ENCODE measurements at regions not wholly inside any gene's neighbourhood (a gene's known extent, or its start where the extent isn't known, plus 50 kb on each side); places are given as distances from the start of the nearest gene placed in this dataset.
"Not testable (repeated sequence)": the region's sequence is repeated elsewhere in the genome, so short reads cannot be mapped to it uniquely, and the experiment has no call there.

DNA sequence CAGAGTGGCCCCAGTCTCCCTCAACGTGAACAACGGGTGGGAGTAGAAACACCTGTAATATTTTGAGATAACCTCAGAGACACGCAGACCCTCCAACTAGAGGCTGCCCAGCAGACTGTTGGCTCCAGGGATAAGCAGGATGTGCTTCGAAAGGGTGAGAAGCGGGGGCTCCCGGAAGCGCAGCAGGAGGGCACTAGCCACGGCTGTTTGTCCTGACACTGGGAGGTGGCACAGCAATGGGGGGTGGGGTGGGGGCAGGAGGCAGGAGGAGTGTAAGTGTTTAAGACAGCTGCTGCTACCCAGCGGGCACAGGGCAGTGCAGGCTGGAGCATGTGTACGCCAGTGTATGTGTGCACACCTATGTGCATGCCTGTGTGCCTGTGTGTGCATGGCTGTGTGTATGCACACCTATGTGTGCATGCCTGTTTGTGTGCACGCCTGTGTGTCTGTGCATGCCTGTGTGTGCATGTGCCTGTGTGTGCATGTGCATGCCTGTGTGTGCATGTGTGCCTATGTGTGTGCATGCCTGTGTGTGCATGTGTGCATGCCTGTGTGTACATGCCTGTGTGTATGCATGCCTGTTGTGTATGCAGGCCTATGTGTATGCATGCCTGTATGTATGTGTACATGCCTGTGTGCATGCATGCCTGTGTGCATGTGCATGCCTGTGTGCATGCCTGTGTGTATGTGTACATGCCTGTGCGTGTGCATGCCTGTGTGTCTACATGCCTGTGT, 154.7 kb downstream of the SHANK2 start:
- no peak for DNase-seq

DNA sequence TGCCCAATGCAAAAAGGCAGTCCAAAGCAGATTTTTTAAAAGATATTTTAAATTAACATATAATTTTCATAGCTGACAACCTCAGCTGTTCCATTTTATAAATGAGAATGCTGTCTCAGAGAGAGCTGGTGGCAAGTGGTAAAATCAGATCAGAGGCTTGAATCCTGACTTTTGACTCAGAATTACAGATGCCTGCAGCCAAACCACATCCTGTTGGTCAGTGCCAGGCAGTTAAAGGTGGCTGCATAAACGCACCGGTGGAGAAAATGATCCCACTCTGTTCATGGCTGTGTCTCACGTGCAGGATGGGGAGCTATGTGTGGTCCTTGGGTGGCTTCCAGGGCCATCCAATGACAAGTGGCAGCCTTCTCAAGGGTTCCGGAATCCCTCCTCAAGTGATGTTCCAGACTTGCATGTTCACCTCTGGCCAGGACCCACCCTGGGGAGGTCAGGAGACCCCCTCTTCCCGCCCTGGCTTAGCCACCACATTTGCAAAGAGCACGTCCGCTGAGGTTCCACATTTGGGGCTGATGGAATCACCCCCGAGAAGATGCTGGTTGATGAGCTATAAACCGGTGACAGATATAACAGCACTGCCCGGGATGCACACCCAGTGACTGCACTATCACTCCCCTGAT, 155.5 kb downstream of the SHANK2 start:
- no peak for DNase-seq

DNA sequence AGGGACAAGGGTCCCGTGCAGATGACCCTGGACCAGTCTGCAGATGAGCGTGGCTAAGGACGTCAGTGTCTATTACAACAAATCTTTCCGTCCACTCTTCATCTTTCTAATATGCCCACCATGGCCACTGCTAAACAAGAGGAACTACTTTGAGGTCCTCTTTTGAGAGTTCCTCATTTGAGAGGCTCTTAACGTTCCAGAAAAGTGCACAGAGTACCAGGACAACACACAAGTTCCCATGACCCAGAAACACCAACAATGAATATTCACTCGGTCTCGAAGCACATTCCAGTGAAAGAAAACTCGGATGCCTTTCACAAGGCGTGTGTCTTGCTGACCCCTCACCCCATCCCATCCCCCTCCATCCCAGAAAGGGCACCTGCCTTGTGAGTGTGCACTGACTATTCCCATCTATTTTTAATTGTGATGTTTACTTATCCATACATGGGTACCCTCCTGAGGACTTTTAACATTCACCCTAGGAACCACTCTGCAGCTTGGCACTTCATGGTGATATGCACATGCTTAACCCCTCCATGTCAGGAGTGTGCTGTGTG, 157.0 kb downstream of the SHANK2 start:
- no peak for DNase-seq

DNA sequence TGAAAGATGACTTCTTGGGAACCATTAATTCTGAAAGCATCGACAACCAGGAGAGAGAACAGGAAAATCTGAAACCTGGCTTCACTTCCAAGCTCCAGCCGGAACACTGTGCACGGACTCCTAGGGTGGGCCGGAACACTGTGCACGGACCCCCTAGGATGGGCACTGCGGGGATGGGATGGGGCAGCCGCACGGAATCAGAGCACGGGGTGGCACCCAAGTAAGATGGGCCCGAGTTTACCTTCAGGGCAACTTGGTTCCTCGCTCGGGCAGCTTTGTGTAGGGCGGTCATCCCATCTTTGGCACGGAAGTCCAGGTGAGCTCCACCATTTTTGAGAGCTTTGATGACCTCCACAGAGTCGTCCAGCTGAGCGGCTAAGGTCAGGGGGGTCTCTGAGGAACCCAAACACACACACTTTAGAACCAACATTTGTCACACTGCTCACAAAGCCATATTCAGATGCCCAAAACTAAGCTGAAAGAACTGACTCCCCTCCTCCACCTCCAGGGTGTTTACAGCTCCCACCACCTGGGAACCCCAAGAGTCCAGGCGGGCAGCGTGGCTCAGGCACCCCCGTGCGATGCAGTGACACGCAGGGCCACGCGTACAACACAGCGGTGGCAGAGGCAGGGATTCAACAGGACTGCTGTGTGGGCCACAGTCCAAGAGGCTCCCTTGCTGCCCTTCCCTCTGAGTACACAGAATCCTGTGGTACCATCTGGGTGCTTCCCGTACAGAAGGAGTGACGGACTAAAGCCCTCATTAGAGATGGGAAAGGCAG, 157.9 kb downstream of the SHANK2 start:
- no peak for DNase-seq

DNA sequence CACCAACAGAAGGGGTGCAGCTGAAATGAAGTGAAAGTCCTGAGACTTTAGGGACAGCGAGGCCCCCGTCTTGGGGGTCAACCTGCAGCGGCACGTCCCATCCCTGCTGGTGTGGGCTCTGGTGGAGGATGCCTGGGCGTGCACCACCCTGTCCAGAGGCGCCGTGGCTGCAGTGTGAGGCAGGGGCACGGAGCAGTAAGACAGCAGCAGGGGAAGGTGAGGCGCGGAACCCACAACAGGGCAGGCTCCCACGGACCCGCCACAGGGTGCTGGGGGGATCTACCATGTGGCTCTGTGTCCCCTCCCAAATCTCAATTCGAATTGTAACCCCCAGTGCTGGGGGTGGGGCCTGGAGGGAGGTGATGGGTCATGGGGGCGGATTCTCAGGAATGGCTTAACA, 158.6 kb downstream of the SHANK2 start:
- DNase-seq: no peak

DNA sequence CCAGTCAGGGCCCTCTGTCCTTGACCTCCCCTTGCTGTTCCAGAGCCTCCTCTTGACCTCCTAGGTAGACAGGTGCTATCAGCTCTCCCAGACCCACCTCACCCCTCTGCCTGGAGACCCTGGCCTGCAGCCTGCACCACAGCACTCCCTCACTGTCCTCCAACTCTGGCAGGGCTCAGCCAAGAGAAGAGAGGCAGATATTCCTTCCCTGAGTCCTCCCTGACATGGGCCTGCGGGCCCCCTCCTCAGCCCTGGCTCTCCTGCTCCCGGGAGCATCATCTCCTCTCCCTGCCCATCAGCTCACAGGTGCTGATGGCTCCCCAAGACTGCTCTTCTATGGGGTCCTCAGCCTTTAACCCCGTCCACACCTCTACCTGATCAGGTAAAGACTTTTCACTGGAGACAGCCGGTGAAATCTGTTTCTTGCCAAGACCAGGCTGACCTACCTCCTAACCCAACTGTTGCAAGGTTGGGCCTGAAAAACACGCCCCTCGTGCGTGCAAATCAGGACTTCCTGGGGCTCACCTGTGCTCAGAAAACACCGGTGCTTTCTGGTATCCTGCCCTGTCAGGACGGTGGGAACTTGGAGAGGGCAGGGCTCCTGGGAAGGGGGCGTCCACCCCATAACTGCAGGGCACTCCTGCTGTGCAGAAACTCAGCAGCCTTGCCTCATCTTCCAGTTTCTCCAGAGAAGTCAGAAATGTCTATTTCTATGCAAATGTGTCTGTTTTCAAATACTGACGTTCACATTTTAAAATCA, 160.7 kb downstream of the SHANK2 start:
- DNase-seq: no peak

DNA sequence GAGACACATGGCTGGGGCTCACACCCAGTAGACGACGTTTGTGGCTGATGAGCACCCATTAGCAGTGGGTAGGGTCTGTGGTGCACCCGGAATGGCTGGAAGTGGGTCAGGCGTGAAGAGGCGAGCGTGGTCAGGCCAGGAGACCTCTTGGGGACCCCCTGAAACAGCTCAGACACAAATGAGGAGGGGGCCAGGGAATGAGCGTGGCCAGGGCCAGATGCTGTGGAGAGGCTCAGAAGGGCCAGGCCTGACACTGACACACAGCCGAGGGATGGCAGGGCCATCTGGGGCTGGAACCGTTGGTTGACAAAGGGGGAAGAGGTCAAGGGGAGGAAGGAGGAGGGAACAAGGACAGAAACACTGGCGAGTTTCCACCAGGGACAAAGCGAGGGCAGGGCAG, 162.8 kb downstream of the SHANK2 start:
- DNase-seq: no peak

DNA sequence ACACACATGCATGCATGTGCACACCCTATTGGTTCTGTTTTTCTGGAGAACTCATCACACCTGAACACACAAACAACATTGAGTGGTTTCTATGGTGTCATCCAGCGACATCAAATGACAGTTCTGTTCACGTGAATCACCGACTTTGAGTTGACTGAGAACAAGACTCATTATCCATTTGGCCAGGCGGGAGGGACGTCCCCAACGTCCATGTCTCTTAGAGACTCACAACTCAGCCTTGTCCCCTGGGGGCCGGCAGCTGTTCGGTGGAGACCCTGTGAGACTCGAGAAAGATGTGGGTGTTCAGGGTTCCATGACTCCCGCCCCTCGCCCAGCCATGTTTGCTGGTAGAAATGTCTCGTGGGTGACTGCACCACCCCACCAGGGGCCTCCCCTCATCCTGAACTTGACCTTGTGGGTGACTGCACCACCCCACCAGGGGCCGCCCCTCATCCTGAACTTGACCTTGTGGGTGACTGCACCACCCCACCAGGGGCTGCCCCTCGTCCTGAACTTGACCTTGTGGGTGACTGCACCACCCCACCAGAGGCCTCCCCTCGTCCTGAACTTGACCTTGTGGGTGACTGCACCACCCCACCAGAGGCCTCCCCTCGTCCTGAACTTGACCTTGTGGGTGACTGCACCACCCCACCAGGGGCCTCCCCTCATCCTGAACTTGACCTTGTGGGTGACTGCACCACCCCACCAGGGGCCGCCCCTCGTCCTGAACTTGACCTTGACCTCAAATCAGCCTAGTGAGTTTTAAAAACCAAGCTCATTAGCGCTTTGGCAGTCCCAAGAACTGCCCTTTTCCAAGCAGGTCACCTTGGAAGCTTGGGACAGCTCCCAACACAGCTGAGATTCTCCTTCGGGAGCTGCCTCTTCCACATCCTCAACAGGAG, 163.8 kb downstream of the SHANK2 start:
- DNase-seq: not testable (repeated sequence)

DNA sequence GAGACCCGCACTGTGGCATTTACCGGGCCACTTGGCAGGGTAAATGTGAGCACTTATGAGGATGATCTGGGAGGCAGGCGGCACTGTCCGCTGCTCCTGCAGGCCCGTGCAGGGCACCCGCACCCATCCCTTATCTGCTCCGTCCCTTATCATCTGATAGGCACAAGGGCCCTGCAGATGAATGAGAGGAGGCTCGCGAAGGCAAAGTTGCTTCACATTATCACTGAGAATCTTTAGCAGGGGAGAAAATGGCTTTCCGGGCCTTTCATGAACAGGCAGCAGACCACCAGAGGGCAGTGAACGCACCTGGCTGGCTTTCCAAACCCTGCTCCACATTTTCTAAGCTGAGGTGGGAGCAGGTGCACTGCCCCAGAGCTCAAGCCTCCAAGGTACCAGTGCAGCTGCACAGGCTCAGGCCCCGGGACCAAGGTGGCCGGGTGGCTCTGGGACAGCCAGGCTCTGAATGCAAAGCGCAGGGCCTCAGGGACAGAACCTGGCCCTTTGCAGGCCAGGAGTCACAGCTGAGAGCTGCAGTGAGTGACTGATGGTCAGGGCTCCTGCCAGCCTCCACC, 165.6 kb downstream of the SHANK2 start:
- no peak for DNase-seq

DNA sequence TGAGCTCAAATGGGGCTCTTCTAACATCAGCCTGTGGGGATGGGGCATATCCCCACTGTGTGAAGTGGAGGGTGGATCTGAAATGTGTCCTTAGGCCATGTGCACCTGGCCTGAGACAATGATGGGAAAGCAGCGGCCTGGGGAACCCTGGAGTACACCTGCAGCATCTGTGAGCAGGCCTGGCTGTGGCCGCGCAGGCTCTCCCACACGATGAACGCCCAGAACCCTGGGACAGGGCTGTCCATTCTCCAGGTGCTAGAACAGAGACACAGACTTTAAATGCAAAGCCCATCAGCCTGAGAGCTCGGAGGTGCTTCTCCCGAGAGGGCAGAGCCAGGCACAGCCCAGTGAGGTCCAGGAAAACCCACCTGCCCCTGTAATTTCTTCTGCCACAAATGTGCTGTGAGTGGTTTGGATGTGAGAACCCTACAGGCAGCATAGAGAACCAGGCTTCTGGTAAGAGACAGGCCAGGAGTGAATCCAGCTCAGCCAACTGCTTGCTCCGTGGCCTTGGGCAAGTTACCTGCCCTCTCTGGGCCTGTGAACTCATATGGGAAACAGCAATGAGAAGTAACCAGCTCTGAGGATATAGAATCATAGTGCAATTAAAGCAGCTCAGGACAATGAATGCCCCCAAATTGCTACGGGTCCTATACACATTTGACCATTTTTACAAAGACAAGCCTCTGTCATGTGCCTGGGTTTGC, 167.9 kb downstream of the SHANK2 start:
- no peak for DNase-seq

DNA sequence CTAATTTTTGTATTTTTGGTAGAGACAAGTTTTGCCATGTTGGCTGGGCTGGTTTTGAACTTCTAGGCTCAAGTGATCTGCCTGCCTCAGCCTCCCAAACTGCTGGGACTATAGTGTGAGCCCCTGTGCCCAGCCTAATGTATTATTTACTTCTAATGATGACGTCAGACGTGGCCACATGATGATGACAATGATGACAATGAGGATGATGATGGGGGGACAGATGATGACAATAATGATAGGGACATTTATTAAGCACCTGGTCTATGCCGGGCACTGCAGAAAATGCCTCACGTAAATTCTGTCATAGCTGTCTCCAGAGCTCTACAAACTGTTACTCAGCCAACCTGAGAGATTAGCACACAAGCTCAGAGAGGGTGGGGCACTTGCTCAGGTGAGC, 169.3 kb downstream of the SHANK2 start:
- no peak for DNase-seq

DNA sequence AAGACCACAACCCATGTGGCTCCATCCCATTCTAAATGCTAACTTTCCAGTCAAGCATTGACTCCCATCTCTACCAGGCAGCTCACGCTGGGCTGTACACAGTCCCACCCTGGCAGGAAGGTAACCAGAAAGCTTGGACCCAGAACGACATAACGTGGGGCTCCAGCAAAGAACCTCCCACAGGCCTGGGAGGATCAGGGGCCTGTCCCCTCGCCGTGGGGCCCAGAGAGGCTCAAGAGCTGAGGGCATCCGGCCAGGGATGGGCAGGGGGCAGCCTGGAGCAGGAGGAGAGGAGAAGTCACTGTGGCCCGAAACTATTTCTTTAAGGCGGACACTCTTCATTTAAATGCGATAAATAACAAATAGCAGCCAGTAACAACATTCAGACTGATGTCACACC, 169.9 kb downstream of the SHANK2 start:
- no peak for DNase-seq

DNA sequence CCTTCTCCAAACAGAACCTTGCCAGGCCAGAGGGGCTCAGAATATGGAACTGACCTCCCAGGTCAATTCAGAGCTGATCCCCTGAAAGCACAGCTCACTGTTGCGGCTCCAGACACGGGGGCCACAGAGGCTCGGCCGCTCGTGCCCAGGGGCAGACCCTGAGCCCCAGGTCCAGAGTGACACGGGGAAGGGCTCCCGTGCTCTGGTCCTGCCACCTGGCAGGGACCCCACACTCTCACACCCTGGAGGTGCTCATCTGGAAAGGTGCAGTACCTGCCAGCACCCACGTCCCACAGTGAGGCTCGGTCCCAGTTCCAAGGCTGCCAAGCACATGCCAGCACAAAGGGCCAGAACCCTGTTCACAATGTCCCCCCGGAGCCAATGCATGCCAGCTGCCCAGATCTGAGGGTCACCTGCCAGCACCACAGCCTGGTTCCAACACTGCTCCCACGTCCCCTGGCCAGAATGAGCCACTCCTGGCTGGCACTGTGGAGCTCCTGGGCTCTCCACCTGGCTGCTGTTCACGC, 170.6 kb downstream of the SHANK2 start:
- DNase-seq: no peak

DNA sequence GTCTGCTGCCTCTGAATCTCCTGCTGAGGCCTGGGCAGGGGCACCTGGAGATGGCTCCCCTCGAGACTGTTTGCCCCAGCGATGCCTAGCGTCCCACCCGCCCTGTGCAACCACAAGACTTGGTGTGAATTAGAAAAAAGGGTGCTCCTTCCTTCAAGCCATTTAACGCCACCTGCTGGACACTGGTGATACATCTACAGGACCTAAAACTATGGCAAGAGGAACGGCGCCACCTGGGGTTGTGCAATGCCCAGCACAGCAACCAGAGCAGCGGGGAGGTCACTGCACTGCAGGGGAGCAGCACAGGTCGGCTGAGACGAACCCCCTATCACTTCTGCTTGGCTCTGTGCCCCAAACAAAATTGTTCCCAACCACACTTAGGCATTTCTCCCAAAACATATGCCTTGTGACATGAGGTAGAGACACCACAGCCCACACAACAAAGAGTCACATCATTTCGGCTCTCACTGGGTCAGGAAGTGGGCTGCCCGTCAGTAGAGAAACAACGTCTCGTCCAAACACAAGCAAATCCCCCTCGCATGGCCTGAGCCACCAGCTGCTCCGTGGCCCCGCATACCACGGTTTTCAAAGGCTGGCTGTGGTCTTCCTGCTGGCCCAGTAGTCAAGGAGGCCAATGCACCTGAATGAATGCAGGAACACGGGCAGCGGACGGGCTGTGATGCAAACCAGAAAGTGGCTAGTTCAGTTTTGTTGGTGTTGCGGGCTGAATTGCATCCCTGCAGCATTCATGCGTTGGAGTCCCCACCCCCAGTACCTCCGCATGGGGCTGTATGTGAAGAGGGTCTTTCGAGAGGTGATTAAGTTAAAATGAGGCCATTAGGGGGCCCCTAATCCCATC, 171.9 kb downstream of the SHANK2 start:
- DNase-seq: peak in 9 of 14 donors; percentile 1 to 36 (median 13)

DNA sequence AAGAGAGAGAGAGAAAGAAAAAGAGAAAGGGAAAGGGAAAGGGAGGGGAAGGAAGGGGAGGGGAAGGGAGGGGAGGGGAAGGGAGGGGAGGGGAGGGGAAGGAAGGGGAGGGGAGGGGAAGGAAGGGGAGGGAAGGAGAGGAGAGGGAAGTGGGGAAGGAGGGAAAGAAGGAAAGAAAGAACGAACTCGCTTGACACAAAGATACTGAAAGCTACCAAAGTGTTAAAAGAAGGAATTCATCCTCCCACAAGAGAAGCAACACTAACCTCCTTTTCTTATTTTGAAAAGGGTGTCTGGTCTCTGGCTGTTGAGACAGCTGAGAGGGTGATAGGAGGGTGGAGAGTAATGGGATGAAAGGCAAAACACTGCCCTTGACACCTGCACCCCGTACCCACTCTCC, 172.6 kb downstream of the SHANK2 start:
- no peak for DNase-seq

DNA sequence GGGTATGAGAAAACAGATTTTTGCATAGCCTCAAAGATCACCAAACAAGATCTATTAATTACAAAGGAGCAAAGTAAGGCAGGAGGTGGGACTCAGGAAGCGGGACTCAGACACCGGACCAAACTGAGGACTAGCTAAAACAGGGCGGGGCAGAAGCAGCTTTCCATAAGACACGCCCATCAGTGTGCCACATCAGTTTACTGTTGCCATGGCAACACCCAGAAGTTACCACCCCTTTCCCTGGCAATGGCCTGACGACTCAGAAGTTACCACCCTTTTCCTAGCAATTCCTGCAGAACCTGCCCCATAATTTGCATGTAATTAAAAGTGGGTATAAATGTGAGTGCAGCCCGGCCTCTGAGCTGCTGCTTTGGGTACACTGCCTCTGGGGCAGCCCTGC, 173.9 kb downstream of the SHANK2 start:
- DNase-seq: no peak

DNA sequence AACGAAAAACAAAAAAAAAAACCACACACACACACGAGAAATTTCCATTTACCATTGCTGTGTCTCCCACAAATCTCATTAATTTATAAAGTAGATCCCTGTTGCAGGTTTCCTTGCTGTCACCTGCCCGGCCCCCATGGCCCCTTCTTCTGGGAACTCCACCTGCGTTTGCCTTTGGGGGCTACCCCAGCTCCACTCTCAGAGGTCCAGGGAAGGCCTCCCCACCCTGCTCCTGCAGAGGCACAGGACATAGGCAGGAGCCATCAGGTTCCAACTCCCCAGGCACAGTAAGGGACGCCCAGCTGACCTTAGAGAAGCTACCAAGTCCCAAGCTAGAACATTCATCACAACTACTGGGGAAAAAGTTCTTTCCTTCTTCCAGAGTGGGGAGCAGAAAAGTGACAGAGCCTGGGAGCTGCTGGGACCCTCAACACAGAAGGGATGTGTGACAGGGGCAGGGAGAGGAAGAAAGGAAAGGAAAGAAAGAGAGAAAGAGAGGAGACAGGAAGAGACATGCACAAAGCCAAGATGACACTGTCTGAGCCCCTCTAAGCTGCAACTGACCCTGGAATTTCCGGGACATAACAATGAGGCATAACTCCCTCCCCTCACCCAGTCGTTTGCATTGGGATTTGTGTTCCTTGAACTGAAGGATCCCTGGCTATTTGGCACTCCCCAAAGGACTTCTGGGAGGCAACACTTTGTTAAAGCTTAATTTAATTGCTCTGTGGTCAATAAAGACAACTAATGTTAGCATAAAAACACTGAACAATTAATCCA, 175.7 kb downstream of the SHANK2 start:
- no peak for DNase-seq

DNA sequence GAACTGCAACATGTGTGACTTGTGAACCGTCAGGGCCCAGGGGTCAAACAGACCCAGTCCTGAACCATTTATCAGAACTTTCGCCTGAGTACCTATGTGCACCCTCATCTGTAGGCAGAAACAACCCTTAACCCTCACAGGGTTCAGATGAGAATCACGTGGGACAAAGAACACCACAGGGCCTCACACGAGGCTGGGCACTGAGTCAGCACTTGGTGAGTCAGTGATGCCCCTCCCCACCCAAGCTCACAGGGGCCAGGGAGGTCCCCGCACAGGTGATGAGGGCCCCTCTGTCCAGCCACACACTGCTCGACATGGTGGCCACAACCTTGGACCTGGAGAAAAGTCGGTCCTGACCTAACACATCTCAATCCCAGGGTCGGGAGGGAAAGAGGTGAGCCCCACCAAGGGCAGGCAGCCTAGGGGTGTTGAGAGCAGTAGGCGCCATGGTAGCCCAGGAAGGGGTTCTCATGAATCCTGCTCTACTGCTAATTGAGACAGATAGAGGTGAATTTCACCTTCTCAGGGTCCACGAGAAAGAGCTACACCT, 176.4 kb downstream of the SHANK2 start:
- DNase-seq: no peak
